Endothelial cell of hepatic sinusoid (primary cell): ENCODE measurements at regions not wholly inside any gene's neighbourhood (a gene's known extent, or its start where the extent isn't known, plus 50 kb on each side); places are given as distances from the start of the nearest gene placed in this dataset.

ENCODE experiments used
- in situ Hi-C: cut with HindIII; loops from 2 replicates; pipeline ENCODE4 v1.10.0; 2017; ENCODE audit warnings: low sequenced_read_pairs

GRCh38 chr20:39491711-39492110 lies 529.6 kb downstream of the DHX35 start:
- in situ Hi-C loops, result no loop called here

GRCh38 chr20:39489986-39490560 lies 527.9 kb downstream of the DHX35 start:
- in situ Hi-C loops, result no loop called here

- in situ Hi-C loops, result no loop called here
Measured at GRCh38 chr20:39480276-39481043, 518.3 kb downstream of the DHX35 start.

GRCh38 chr20:39479196-39479810 lies 517.2 kb downstream of the DHX35 start:
- in situ Hi-C loops, result no loop called here

- in situ Hi-C loops, result no loop called here
Measured at GRCh38 chr20:39474879-39475278, 512.7 kb downstream of the DHX35 start.

- in situ Hi-C loops, result no loop called here
Measured at GRCh38 chr20:39473536-39473935, 511.4 kb downstream of the DHX35 start.

GRCh38 chr20:39468703-39469102 lies 506.6 kb downstream of the DHX35 start:
- in situ Hi-C loops, result no loop called here

GRCh38 chr20:39464238-39464637 lies 502.1 kb downstream of the DHX35 start:
- in situ Hi-C loops, result no loop called here

GRCh38 chr20:39462416-39462945 lies 500.3 kb downstream of the DHX35 start:
- in situ Hi-C loops, result no loop called here

GRCh38 chr20:39458452-39458851 lies 496.3 kb downstream of the DHX35 start:
- in situ Hi-C loops, result no loop called here

GRCh38 chr20:39453890-39454289 lies 491.7 kb downstream of the DHX35 start:
- in situ Hi-C loops, result no loop called here

- in situ Hi-C loops, result no loop called here
Measured at GRCh38 chr20:39452583-39453340, 490.6 kb downstream of the DHX35 start.

- in situ Hi-C loops, result no loop called here
Measured at GRCh38 chr20:39451386-39451785, 489.2 kb downstream of the DHX35 start.

GRCh38 chr20:39446397-39446796 lies 484.3 kb downstream of the DHX35 start:
- in situ Hi-C loops, result no loop called here

GRCh38 chr20:39445095-39445494 lies 483.0 kb downstream of the DHX35 start:
- in situ Hi-C loops, result no loop called here

GRCh38 chr20:39433466-39433865 lies 471.3 kb downstream of the DHX35 start:
- in situ Hi-C loops, result no loop called here

GRCh38 chr20:39431091-39431880 lies 469.1 kb downstream of the DHX35 start:
- in situ Hi-C loops, result no loop called here

- in situ Hi-C loops, result no loop called here
Measured at GRCh38 chr20:39429726-39430125, 467.6 kb downstream of the DHX35 start.

GRCh38 chr20:39424962-39425678 lies 463.0 kb downstream of the DHX35 start:
- in situ Hi-C loops, result no loop called here
